ENCODE measurements at regions not wholly inside any gene's neighbourhood (a gene's known extent, or its start where the extent isn't known, plus 50 kb on each side); places are given as distances from the start of the nearest gene placed in this dataset.
"Not testable (repeated sequence)": the region's sequence is repeated elsewhere in the genome, so short reads cannot be mapped to it uniquely, and the experiment has no call there.

DNA sequence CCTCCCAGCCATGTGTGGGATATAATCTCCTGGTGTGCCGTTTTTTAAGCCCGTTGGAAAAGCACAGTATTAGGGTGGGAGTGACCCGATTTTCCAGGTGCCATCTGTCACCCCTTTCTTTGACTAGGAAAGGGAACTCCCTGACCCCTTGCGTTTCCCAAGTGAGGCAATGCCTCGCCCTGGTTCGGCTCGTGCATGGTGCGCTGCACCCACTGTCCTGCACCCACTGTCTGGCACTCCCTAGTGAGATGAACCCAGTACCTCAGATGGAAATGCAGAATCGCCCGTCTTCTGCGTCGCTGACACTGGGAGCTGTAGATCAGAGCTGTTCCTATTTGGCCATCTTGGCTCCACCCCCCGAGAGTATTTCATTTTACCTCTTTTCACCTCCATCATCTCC, 1146.6 kb downstream of the BRINP3 start:
- not testable (repeated sequence) for TF ChIP-seq CEBPB (IDR thresholded peaks at IDR 0.05); RFX5 (IDR thresholded peaks at IDR 0.05); NPAS2 (CRISPR knock-in tag; IDR thresholded peaks at IDR 0.05; ENCODE audit: borderline replicate concordance); GATA3 (IDR thresholded peaks at IDR 0.05; ENCODE audit: borderline replicate concordance); ESRRA (IDR thresholded peaks at IDR 0.05; ENCODE audit: borderline replicate concordance, low read length); MYC (IDR thresholded peaks at IDR 0.05; ENCODE audit: borderline replicate concordance, low read length); MAFK (IDR thresholded peaks at IDR 0.05; ENCODE audit: partially characterized antibody); ZSCAN20 (CRISPR knock-in tag; IDR thresholded peaks at IDR 0.05); CHD4 (IDR thresholded peaks at IDR 0.05; ENCODE audit: borderline replicate concordance); FOSB (CRISPR knock-in tag; IDR thresholded peaks at IDR 0.05); POLR2A (IDR thresholded peaks at IDR 0.05; ENCODE audit: low read length)
- TF ChIP-seq, protein P1, sequence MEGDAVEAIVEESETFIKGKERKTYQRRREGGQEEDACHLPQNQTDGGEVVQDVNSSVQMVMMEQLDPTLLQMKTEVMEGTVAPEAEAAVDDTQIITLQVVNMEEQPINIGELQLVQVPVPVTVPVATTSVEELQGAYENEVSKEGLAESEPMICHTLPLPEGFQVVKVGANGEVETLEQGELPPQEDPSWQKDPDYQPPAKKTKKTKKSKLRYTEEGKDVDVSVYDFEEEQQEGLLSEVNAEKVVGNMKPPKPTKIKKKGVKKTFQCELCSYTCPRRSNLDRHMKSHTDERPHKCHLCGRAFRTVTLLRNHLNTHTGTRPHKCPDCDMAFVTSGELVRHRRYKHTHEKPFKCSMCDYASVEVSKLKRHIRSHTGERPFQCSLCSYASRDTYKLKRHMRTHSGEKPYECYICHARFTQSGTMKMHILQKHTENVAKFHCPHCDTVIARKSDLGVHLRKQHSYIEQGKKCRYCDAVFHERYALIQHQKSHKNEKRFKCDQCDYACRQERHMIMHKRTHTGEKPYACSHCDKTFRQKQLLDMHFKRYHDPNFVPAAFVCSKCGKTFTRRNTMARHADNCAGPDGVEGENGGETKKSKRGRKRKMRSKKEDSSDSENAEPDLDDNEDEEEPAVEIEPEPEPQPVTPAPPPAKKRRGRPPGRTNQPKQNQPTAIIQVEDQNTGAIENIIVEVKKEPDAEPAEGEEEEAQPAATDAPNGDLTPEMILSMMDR (IDR thresholded peaks at IDR 0.05) = not testable (repeated sequence)
- TF ChIP-seq, protein P2, sequence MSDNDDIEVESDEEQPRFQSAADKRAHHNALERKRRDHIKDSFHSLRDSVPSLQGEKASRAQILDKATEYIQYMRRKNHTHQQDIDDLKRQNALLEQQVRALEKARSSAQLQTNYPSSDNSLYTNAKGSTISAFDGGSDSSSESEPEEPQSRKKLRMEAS (IDR thresholded peaks at IDR 0.05) = not testable (repeated sequence)
- TF ChIP-seq, protein P3, sequence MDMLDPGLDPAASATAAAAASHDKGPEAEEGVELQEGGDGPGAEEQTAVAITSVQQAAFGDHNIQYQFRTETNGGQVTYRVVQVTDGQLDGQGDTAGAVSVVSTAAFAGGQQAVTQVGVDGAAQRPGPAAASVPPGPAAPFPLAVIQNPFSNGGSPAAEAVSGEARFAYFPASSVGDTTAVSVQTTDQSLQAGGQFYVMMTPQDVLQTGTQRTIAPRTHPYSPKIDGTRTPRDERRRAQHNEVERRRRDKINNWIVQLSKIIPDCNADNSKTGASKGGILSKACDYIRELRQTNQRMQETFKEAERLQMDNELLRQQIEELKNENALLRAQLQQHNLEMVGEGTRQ (IDR thresholded peaks at IDR 0.05) = not testable (repeated sequence)

Measured in A549 (cell line).